A549 (cell line): ENCODE measurements at regions not wholly inside any gene's neighbourhood (a gene's known extent, or its start where the extent isn't known, plus 50 kb on each side); places are given as distances from the start of the nearest gene placed in this dataset.
A peak's percentile ranks its signal among the peaks of the same experiment; 100 is the strongest.

Source experiments
- CBX2 ChIP-seq: fragments of 200-600 bp; sonication (generic); IDR thresholded peaks from 2 replicates; pipeline ENCODE4 v1.6.1; 2016; ENCODE audit warnings: low read depth, mild to moderate bottlenecking, borderline replicate concordance
- CHD4 ChIP-seq: fragments of 200-600 bp; sonication (generic); IDR thresholded peaks from 2 replicates; pipeline ENCODE4 v1.6.1; 2016; ENCODE audit warnings: antibody characterized with exemption, mild to moderate bottlenecking, borderline replicate concordance
- ESRRA ChIP-seq: fragments of 150-350 bp; IDR thresholded peaks from 2 replicates; pipeline ENCODE4 v1.6.1; 2014; ENCODE audit warnings: mild to moderate bottlenecking, low read length, borderline replicate concordance
- FOSB ChIP-seq: fragments of 250-450 bp; sonication (Bioruptor Pico); IDR thresholded peaks from 2 replicates; pipeline ENCODE4 v1.5.0; 2020; ENCODE audit warnings: mild to moderate bottlenecking, moderate library complexity
- FOSL2 ChIP-seq, 2 experiments: fragments of 450-650 bp in 1 of 2; fragments of >200 bp in 1 of 2; sonication (Bioruptor Twin) in 1 of 2; formaldehyde crosslinking; IDR thresholded peaks; 2 replicates each; pipeline versions ENCODE4 v1.5.0 to v1.6.1; 2016 to 2020; ENCODE audit warnings: mild to moderate bottlenecking in 1 of 2, moderate library complexity in 1 of 2
- FOXS1 ChIP-seq: fragments of 250-450 bp; sonication (Bioruptor Pico); IDR thresholded peaks from 2 replicates; pipeline ENCODE4 v1.5.0; 2020; ENCODE audit warnings: mild to moderate bottlenecking, moderate library complexity
- HDAC2 ChIP-seq: fragments of 200-600 bp; sonication (generic); IDR thresholded peaks from 2 replicates; pipeline ENCODE4 v1.6.1; 2016
- HEYL ChIP-seq: fragments of 250-450 bp; sonication (Bioruptor Pico); IDR thresholded peaks from 2 replicates; pipeline ENCODE4 v1.8.0; 2021; ENCODE audit warnings: mild to moderate bottlenecking, moderate library complexity
- HOXA7 ChIP-seq: fragments of 250-450 bp; sonication (Bioruptor Pico); IDR thresholded peaks from 2 replicates; pipeline ENCODE4 v1.5.0; 2020; ENCODE audit warnings: mild to moderate bottlenecking, moderate library complexity
- JUN ChIP-seq, 2 experiments: fragments of >200 bp; sonication (Bioruptor Twin); formaldehyde crosslinking; IDR thresholded peaks; 2 replicates in 1 of 2; 3 replicates in 1 of 2; pipeline ENCODE4 v1.6.1; 2016 to 2017
- JUNB ChIP-seq: fragments of >200 bp; sonication (Bioruptor Twin); formaldehyde crosslinking; IDR thresholded peaks from 2 replicates; pipeline ENCODE4 v1.6.1; 2016
- KDM1A ChIP-seq: fragments of 200-600 bp; sonication (generic); IDR thresholded peaks from 2 replicates; pipeline ENCODE4 v1.6.1; 2016; ENCODE audit warnings: low read depth, mild to moderate bottlenecking
- KDM5A ChIP-seq: fragments of 200-600 bp; sonication (generic); IDR thresholded peaks from 2 replicates; pipeline ENCODE4 v1.6.1; 2016; ENCODE audit warnings: antibody characterized with exemption, mild to moderate bottlenecking
- MYC ChIP-seq: IDR thresholded peaks from 2 replicates; pipeline ENCODE4 v1.6.1; 2012; ENCODE audit warnings: mild to moderate bottlenecking, inconsistent platforms, low read length, improper control_type of control experiment, borderline replicate concordance
- NFE2L2 ChIP-seq: fragments of 150-350 bp; conservative IDR thresholded peaks from 2 replicates; pipeline ENCODE4 v1.6.1; 2014; ENCODE audit warnings: low read length
- NR3C1 ChIP-seq: fragments of >200 bp; sonication (Bioruptor Twin); formaldehyde crosslinking; IDR thresholded peaks from 3 replicates; pipeline ENCODE4 v1.6.1; 2017
- PHF8 ChIP-seq: fragments of 200-600 bp; sonication (generic); IDR thresholded peaks from 2 replicates; pipeline ENCODE4 v1.6.1; 2016; ENCODE audit warnings: low read depth, mild to moderate bottlenecking, antibody characterized with exemption, moderate library complexity, borderline replicate concordance
- RAD21 ChIP-seq, 2 experiments: fragments of >200 bp in 1 of 2; sonication (Bioruptor Twin) in 1 of 2; formaldehyde crosslinking in 1 of 2; IDR thresholded peaks in 1 of 2; conservative IDR thresholded peaks in 1 of 2; 2 replicates in 1 of 2; 3 replicates in 1 of 2; pipeline ENCODE4 v1.6.1; 2012 to 2018; ENCODE audit warnings: inconsistent platforms in 1 of 2
- RARB ChIP-seq: fragments of 250-450 bp; sonication (Bioruptor Pico); IDR thresholded peaks from 2 replicates; pipeline ENCODE4 v1.8.0; 2021; ENCODE audit warnings: mild to moderate bottlenecking, moderate library complexity
- RNF2 ChIP-seq: fragments of 200-600 bp; sonication (generic); IDR thresholded peaks from 2 replicates; pipeline ENCODE4 v1.6.1; 2016; ENCODE audit warnings: low read depth, mild to moderate bottlenecking, antibody characterized with exemption, moderate library complexity, borderline replicate concordance
- SMC3 ChIP-seq: fragments of >200 bp; sonication (Bioruptor Twin); formaldehyde crosslinking; IDR thresholded peaks from 3 replicates; pipeline ENCODE4 v1.6.1; 2018; ENCODE audit warnings: inconsistent platforms
- TFCP2L1 ChIP-seq: fragments of 250-450 bp; sonication (Bioruptor Pico); IDR thresholded peaks from 2 replicates; pipeline ENCODE4 v1.5.0; 2021; ENCODE audit warnings: mild to moderate bottlenecking
- ZC3H11A ChIP-seq: fragments of 450-650 bp; IDR thresholded peaks from 2 replicates; pipeline ENCODE4 v1.6.1; 2014; ENCODE audit warnings: antibody characterized with exemption, mild to moderate bottlenecking
- ZFP36 ChIP-seq: fragments of 450-650 bp; IDR thresholded peaks from 2 replicates; pipeline ENCODE4 v1.6.1; 2014; ENCODE audit warnings: borderline replicate concordance; ENCODE audit not compliant: partially characterized antibody
- ZSCAN20 ChIP-seq: fragments of 250-450 bp; sonication (Bioruptor Pico); IDR thresholded peaks from 2 replicates; pipeline ENCODE4 v1.8.0; 2022; ENCODE audit warnings: mild to moderate bottlenecking, moderate library complexity
- TF ChIP-seq, protein P1 (sequence below): fragments of >200 bp; sonication (Bioruptor Twin); formaldehyde crosslinking; IDR thresholded peaks from 2 replicates; pipeline ENCODE4 v1.6.1; 2016
- TF ChIP-seq, protein P2 (sequence below): IDR thresholded peaks from 2 replicates; pipeline ENCODE4 v1.6.1; 2012
- TF ChIP-seq, protein P3 (sequence below): IDR thresholded peaks from 2 replicates; pipeline ENCODE4 v1.6.1; 2012
- TF ChIP-seq, protein P4 (sequence below): IDR thresholded peaks from 2 replicates; pipeline ENCODE4 v1.6.1; 2012; ENCODE audit warnings: low read depth, borderline replicate concordance

DNA sequence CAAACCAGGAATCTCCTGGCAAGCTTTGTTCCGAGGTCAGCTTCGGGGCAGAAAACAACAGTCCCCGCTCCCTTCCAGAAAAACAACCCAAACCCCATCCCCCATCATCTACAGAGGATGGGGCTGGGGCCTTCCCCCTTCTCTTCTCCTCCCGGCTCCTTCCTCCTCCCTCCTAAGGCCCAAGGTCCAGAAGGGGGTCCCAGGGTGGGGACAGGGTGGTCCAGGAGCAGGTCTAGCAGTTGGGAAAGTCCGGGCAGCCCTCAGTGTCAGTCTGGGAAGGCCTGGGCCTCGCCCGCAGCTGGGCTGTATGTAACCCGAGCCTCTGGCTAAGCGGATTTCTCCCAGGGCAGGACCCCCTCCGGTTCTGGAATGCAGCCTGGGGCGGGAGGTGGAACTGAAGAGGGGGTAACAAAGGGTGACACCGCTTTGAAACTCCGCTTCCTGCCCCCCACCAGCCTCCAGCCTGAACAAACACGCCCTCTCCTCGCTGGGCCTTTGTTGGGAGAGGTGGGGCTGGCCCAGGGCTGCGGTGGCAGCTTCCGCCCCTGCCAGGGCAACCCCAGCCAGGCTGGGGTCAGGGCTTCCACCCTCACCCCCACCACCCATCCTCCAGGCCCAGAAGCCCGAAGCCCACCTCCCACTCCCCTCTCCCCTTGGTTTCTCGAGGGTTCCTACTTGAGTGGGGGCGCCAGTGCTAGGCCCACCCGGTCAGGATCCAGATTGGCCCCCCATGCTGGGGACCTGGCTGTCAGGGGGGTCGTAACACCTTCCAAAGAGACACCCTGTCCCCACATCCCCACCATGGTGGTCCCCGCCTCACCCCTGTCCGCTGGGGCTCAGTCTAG lies 63.5 kb downstream of the C9orf50 start (continued):
- TF ChIP-seq FOSL2 (IDR thresholded peaks at IDR 0.05) (no peak), FOSL2 (CRISPR knock-in tag; IDR thresholded peaks at IDR 0.05) (0 out of 2 replicates have a peak, but pooled peaks have one; percentile 27), TFCP2L1 (CRISPR knock-in tag) (no peak), MYC (no peak), ZC3H11A (no peak), RAD21 (conservative IDR thresholded peaks at IDR 0.05 in 1 of 2, IDR thresholded peaks at IDR 0.05 in 1 of 2) (peak in 1 of 2 experiments; percentile 40), NFE2L2 (no peak), FOXS1 (CRISPR knock-in tag) (no peak), SMC3 (peak; percentile 23; the same call in 1 of the 3 replicates), ZSCAN20 (CRISPR knock-in tag) (no peak), CHD4 (no peak), HOXA7 (no peak), RNF2 (no peak), ZFP36 (no peak), JUNB (peak; percentile 42; the same call in 1 of the 2 replicates), FOSB (no peak), HDAC2 (no peak), HEYL (CRISPR knock-in tag) (no peak), KDM1A (no peak), NR3C1 (no peak), CBX2 (no peak), JUN (IDR thresholded peaks at IDR 0.05) (peak; percentile 74 to 95; a peak in 4 of 5 replicates), KDM5A (no peak), PHF8 (no peak), RARB (no peak), ESRRA (no peak)
- TF ChIP-seq, protein P1, sequence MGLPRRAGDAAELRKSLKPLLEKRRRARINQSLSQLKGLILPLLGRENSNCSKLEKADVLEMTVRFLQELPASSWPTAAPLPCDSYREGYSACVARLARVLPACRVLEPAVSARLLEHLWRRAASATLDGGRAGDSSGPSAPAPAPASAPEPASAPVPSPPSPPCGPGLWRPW, result no peak
- TF ChIP-seq, protein P2, sequence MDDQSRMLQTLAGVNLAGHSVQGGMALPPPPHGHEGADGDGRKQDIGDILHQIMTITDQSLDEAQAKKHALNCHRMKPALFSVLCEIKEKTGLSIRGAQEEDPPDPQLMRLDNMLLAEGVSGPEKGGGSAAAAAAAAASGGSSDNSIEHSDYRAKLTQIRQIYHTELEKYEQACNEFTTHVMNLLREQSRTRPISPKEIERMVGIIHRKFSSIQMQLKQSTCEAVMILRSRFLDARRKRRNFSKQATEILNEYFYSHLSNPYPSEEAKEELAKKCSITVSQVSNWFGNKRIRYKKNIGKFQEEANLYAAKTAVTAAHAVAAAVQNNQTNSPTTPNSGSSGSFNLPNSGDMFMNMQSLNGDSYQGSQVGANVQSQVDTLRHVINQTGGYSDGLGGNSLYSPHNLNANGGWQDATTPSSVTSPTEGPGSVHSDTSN, result no peak
- TF ChIP-seq, protein P3, sequence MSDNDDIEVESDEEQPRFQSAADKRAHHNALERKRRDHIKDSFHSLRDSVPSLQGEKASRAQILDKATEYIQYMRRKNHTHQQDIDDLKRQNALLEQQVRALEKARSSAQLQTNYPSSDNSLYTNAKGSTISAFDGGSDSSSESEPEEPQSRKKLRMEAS, result peak; percentile 61; the same call in 1 of the 2 replicates
- TF ChIP-seq, protein P4, sequence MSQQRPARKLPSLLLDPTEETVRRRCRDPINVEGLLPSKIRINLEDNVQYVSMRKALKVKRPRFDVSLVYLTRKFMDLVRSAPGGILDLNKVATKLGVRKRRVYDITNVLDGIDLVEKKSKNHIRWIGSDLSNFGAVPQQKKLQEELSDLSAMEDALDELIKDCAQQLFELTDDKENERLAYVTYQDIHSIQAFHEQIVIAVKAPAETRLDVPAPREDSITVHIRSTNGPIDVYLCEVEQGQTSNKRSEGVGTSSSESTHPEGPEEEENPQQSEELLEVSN, result peak; percentile 19; the same call in 1 of the 2 replicates
